Common myeloid progenitor, CD34-positive (primary cell): ENCODE measurements at regions not wholly inside any gene's neighbourhood (a gene's known extent, or its start where the extent isn't known, plus 50 kb on each side); places are given as distances from the start of the nearest gene placed in this dataset.

ENCODE experiments used
- CTCF ChIA-PET: fragments of 350-600 bp; sonication (Branson Sonifier 250); formaldehyde crosslinking; loops from one replicate; lab custom pipeline; 2021; ENCODE audit warnings: antibody characterized with exemption; lab: Charles Lee
- POLR2A ChIA-PET: fragments of 350-600 bp; sonication (Branson Sonifier 250); formaldehyde crosslinking; loops from one replicate; lab custom pipeline; 2021; ENCODE audit warnings: antibody characterized with exemption; lab: Charles Lee
- DNase-seq, 3 donors: peaks; one replicate each; pipeline versions ENCODE4 v3.0.0 to v3.0.0-alpha.2; 2013
- H3K27ac ChIP-seq, 2 experiments: 1 replicate in 1 of 2; 2 replicates in 1 of 2; pipeline ENCODE4 v1.7.0; 2013; ENCODE audit warnings: inconsistent platforms in 2 of 2, low read length in 2 of 2, mild to moderate bottlenecking in 2 of 2, low read depth in 1 of 2, moderate library complexity in 1 of 2; ENCODE audit not compliant: severe bottlenecking in 2 of 2, insufficient read depth in 1 of 2, poor library complexity in 1 of 2
- H3K27me3 ChIP-seq, 5 experiments: replicated peaks in 2 of 5; 1 replicate in 3 of 5; 2 replicates in 2 of 5; pipeline versions ENCODE4 v1.6.1 to v1.7.0; 2013; ENCODE audit warnings: low read length in 4 of 5, mild to moderate bottlenecking in 2 of 5, moderate library complexity in 2 of 5, inconsistent platforms in 1 of 5; ENCODE audit not compliant: insufficient read depth in 5 of 5, control insufficient read depth in 4 of 5
- H3K36me3 ChIP-seq, 4 experiments: 1 replicate in 2 of 4; 2 replicates in 2 of 4; pipeline versions ENCODE4 v1.6.1 to v1.7.0; 2013; ENCODE audit warnings: low read length in 3 of 4, control low read depth in 1 of 4, mild to moderate bottlenecking in 1 of 4; ENCODE audit not compliant: control insufficient read depth in 4 of 4, insufficient read depth in 4 of 4
- H3K4me1 ChIP-seq, 4 experiments: 1 replicate in 3 of 4; 2 replicates in 1 of 4; pipeline versions ENCODE4 v1.6.1 to v1.7.1; 2013; ENCODE audit warnings: low read length in 3 of 4, mild to moderate bottlenecking in 3 of 4, control low read depth in 1 of 4, inconsistent platforms in 1 of 4, moderate library complexity in 1 of 4; ENCODE audit not compliant: control insufficient read depth in 4 of 4, insufficient read depth in 4 of 4; ENCODE audit errors: control extremely low read depth in 1 of 4
- H3K4me3 ChIP-seq, 7 experiments: 1 replicate in 4 of 7; 2 replicates in 3 of 7; pipeline versions ENCODE4 v1.5.1 to v1.7.0; 2013; ENCODE audit warnings: mild to moderate bottlenecking in 7 of 7, low read length in 6 of 7, moderate library complexity in 6 of 7, inconsistent platforms in 2 of 7, low read depth in 2 of 7, control low read depth in 1 of 7; ENCODE audit not compliant: insufficient read depth in 4 of 7, control insufficient read depth in 1 of 7; ENCODE audit errors: extremely low read depth in 1 of 7
- H3K9me3 ChIP-seq, 5 experiments: 1 replicate in 4 of 5; 2 replicates in 1 of 5; pipeline versions ENCODE4 v1.6.1 to v1.7.1; 2013; ENCODE audit warnings: low read length in 4 of 5, mild to moderate bottlenecking in 2 of 5, inconsistent platforms in 1 of 5, low read depth in 1 of 5, moderate library complexity in 1 of 5; ENCODE audit not compliant: control insufficient read depth in 4 of 5, insufficient read depth in 2 of 5; ENCODE audit errors: control extremely low read depth in 1 of 5
- WGBS: methylation state at CpG from one replicate; pipeline ENCODE4 v1.1.5; 2013; ENCODE audit not compliant: insufficient coverage; 5-methylcytosine and 5-hydroxymethylcytosine counted together

DNA sequence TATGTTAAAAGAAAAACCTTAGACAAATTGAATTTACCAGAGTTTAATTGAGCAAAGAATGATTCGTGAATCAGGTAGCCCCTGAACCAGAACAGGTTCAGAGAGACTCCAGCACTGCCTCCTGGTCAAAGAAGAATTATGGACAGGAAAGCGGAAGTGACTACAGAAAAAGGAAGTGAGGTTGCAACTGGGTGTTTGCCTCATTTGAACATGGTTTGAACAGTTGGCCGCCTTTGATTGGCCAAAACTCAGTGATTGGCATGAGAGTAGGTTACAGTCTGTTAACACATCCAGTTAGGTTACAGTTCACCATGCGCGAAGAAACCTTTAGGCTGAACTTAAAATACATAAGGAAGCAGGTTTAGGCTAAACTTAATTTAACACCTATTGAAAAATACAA lies 248.8 kb downstream of the TFAP2A start:
- no peaks in the 10 kb centered on the region for H3K36me3 ChIP-seq
- 67% methylated on average over 2 of the region's 5 CpGs for WGBS
- peak in 1 of 3 donors; percentile 8 for DNase-seq
- POLR2A ChIA-PET: no interaction called here
- H3K4me3 ChIP-seq: no peak overlapping the region
- CTCF ChIA-PET: no interaction called here
- H3K27me3 ChIP-seq: peaks cover 0 to 4% (median 0%) of the 10 kb centered on the region in 5 experiments
- no peak overlapping the region for H3K27ac ChIP-seq
- no peaks in the 10 kb centered on the region for H3K4me1 ChIP-seq
- peaks cover 0 to 2% (median 0%) of the 10 kb centered on the region in 5 experiments for H3K9me3 ChIP-seq

- WGBS: 82% methylated on average over 10 of the region's 14 CpGs
- ChIA-PET POLR2A (no interaction called here), CTCF (no interaction called here)
- Histone ChIP-seq H3K4me1 (no peaks in the 10 kb centered on the region), H3K27me3 (peaks cover 0 to 4% (median 0%) of the 10 kb centered on the region in 5 experiments), H3K4me3 (no peak overlapping the region), H3K9me3 (peaks cover 0 to 2% (median 0%) of the 10 kb centered on the region in 5 experiments), H3K36me3 (no peaks in the 10 kb centered on the region), H3K27ac (no peak overlapping the region)
- no peak for DNase-seq
Measured at GRCh38 chr6:10163203-10163962, 251.5 kb downstream of the TFAP2A start.

DNA sequence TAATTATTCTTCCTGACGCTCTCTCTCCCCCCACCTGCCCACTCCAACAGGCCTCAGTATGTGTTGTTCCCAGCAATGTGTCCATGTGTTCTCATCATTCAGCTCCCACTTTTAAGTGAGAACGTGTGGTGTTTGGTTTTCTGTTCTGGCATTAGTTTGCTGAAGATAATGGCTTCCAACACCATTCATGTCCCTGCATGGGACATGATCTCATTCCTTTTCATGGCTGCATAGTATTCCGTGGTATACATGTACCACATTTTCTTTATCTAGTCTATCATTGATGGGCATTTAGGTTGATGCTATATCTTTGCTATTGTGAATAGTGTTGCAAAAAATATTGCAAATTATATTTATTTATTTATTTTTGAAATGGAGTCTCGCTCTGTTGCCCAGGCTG lies 258.0 kb downstream of the TFAP2A start:
- WGBS: no CpG with 5 or more reads among the region's 4 CpGs
- Histone ChIP-seq H3K27ac (no peak overlapping the region), H3K36me3 (no peaks in the 10 kb centered on the region), H3K4me1 (no peaks in the 10 kb centered on the region), H3K27me3 (peaks cover 0 to under 1% (median 0%) of the 10 kb centered on the region in 5 experiments), H3K9me3 (peaks cover 0 to 1% (median 0%) of the 10 kb centered on the region in 5 experiments), H3K4me3 (no peak overlapping the region)
- DNase-seq: no peak
- CTCF ChIA-PET: no interaction called here
- POLR2A ChIA-PET: no interaction called here

DNA sequence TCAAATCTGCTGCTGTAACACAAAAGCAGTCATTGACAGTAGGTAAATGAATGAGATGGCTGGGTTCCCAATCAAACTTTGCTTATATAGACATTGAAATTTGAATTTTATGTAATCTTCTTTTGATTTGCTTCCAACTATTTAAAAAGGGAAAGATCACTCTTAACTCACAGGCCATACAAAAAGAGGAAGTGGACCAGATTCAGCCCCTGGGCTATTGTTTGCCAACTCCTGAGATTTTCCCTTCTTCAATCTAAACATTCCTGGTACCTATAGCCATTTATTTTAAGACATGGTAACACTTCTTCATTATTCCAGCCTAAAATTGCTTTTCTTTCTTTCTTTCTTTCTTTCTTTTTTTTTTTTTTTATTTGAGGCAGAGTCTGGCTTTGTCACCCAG lies 260.6 kb downstream of the TFAP2A start:
- H3K27ac ChIP-seq: no peak overlapping the region
- no peaks in the 10 kb centered on the region for H3K4me1 ChIP-seq
- no peak overlapping the region for H3K4me3 ChIP-seq
- ChIA-PET CTCF (no interaction called here), POLR2A (no interaction called here)
- no peaks in the 10 kb centered on the region for H3K36me3 ChIP-seq
- peaks cover 0 to 1% (median 0%) of the 10 kb centered on the region in 5 experiments for H3K9me3 ChIP-seq
- DNase-seq: peak in 1 of 3 donors; percentile 2
- H3K27me3 ChIP-seq: peaks cover 0 to 4% (median 0%) of the 10 kb centered on the region in 5 experiments

GRCh38 chr6:10151144-10151915 lies 263.5 kb downstream of the TFAP2A start:
- Histone ChIP-seq H3K27ac (no peak overlapping the region), H3K36me3 (no peaks in the 10 kb centered on the region), H3K9me3 (no peaks in the 10 kb centered on the region), H3K4me3 (no peak overlapping the region), H3K27me3 (peaks cover 0 to 4% (median 0%) of the 10 kb centered on the region in 5 experiments), H3K4me1 (no peaks in the 10 kb centered on the region)
- CTCF ChIA-PET: no interaction called here
- POLR2A ChIA-PET: no interaction called here
- no peak for DNase-seq
- WGBS: 100% methylated on average over 2 of the region's 6 CpGs

GRCh38 chr6:10149603-10150002 lies 265.3 kb downstream of the TFAP2A start:
- ChIA-PET CTCF (no interaction called here), POLR2A (no interaction called here)
- Histone ChIP-seq H3K4me3 (no peak overlapping the region), H3K27me3 (peaks cover 0 to 4% (median 0%) of the 10 kb centered on the region in 5 experiments), H3K36me3 (no peaks in the 10 kb centered on the region), H3K27ac (no peak overlapping the region), H3K4me1 (no peaks in the 10 kb centered on the region), H3K9me3 (no peaks in the 10 kb centered on the region)
- no peak for DNase-seq
- 89% methylated on average over 12 of the region's 12 CpGs for WGBS
